Left ventricle myocardium inferior (tissue), 1 donor: ENCODE measurements at regions not wholly inside any gene's neighbourhood (a gene's known extent, or its start where the extent isn't known, plus 50 kb on each side); places are given as distances from the start of the nearest gene placed in this dataset.

Experiments used
- DNase-seq: peaks from one replicate; pipeline ENCODE4 v3.0.0-alpha.2; 2020
- H3K27ac ChIP-seq: fragments of 200-600 bp; replicated peaks from 2 replicates; pipeline ENCODE4 v1.8.0; 2021
- H3K27me3 ChIP-seq: fragments of 200-600 bp; 2 replicates; pipeline ENCODE4 v1.8.0; 2021; ENCODE audit warnings: low read depth
- H3K36me3 ChIP-seq: fragments of 200-600 bp; 2 replicates; pipeline ENCODE4 v1.8.0; 2021
- H3K4me1 ChIP-seq: fragments of 200-600 bp; 2 replicates; pipeline ENCODE4 v1.8.0; 2021
- H3K4me3 ChIP-seq: fragments of 200-600 bp; 2 replicates; pipeline ENCODE4 v1.8.0; 2021; ENCODE audit warnings: mild to moderate bottlenecking, moderate library complexity
- H3K9me3 ChIP-seq: fragments of 200-600 bp; replicated peaks from 2 replicates; pipeline ENCODE4 v1.8.0; 2021
- intact Hi-C: fragments of 100-400 bp; cut with micrococcal nuclease; formaldehyde crosslinking; loops from one replicate; pipeline ENCODE4 v1.11.0; 2022
- TF ChIP-seq, protein P1 (sequence below): fragments of 200-600 bp; IDR thresholded peaks from 2 replicates; pipeline ENCODE4 v1.8.0; 2021; ENCODE audit warnings: antibody characterized with exemption, mild to moderate bottlenecking, borderline replicate concordance
- donor health status: DM: no; HTN: yes; CAD: no; lungs with severe emphysema.

DNA sequence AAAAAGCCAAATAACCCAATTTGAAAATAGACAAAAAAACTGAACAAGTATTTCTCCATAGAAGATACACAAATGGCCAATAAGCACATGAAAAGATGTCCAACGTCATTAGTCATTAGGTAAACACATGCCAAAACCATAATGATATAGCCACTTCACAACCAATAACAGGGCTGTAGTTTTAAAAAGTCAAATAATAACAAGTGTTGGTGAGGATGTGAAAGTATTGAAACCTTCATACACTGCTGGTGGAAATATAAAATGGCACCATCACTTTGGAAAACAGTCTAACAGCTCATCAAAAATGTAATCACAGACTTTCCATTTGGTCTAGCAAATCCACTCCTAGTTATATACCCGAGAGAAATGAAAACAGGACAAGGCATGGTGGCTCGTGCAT, 144.2 kb upstream of the CYP1B1 start:
- DNase-seq = no peak
- TF ChIP-seq, protein P1, sequence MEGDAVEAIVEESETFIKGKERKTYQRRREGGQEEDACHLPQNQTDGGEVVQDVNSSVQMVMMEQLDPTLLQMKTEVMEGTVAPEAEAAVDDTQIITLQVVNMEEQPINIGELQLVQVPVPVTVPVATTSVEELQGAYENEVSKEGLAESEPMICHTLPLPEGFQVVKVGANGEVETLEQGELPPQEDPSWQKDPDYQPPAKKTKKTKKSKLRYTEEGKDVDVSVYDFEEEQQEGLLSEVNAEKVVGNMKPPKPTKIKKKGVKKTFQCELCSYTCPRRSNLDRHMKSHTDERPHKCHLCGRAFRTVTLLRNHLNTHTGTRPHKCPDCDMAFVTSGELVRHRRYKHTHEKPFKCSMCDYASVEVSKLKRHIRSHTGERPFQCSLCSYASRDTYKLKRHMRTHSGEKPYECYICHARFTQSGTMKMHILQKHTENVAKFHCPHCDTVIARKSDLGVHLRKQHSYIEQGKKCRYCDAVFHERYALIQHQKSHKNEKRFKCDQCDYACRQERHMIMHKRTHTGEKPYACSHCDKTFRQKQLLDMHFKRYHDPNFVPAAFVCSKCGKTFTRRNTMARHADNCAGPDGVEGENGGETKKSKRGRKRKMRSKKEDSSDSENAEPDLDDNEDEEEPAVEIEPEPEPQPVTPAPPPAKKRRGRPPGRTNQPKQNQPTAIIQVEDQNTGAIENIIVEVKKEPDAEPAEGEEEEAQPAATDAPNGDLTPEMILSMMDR = no peak
- Histone ChIP-seq H3K9me3 (no peaks in the 10 kb centered on the region), H3K36me3 (no peaks in the 10 kb centered on the region), H3K27ac (no peak overlapping the region), H3K4me3 (no peak overlapping the region), H3K4me1 (peaks cover 6% of the 10 kb centered on the region), H3K27me3 (peaks cover 15% of the 10 kb centered on the region)
- intact Hi-C loops = no loop called here

DNA sequence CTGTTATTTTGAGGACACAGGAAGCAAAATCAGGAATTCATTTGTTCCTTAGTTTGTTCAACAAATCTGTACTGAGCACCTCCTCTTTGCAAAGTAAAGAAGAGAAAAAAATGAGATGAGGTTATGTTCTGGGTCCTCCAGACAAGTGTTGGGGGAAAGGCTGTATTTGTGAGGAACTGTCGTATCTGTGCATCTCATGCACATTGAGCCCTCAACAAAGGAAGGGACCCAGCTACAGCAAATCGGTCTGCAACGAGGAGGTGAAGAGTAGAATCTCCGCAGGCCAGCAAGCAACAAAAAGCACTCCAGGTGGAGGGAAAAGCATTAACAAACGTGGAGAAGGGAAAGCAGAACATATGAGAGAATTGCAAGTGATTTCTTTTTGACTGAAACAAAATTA, 143.0 kb upstream of the CYP1B1 start:
- peaks cover 6% of the 10 kb centered on the region for H3K4me1 ChIP-seq
- TF ChIP-seq, protein P1 = no peak
- peaks cover 6% of the 10 kb centered on the region for H3K27me3 ChIP-seq
- H3K27ac ChIP-seq = no peak overlapping the region
- H3K9me3 ChIP-seq = no peaks in the 10 kb centered on the region
- DNase-seq = no peak
- no peaks in the 10 kb centered on the region for H3K36me3 ChIP-seq
- intact Hi-C loops = no loop called here
- H3K4me3 ChIP-seq = no peak overlapping the region

DNA sequence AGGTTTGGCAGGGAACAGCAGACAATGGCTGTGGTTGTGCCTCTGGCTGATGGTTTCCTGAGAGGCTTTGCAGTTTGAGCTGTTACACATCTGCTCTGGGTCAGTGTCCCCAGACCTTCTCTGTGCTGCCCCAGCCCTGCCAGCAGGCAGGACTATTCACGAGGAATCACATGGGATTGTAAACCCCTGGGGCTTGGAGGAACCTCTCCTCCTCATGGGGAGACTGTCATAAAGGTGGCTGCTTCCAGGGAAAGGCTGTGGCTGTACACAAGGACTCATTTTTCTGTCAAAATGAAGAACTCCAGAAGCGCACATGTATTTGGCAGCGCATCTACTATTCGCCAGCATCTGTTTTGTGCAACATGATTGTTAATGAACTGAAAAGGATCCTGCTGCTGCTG, 142.6 kb upstream of the CYP1B1 start:
- H3K4me1 ChIP-seq = peaks cover 6% of the 10 kb centered on the region
- intact Hi-C loops = no loop called here
- H3K9me3 ChIP-seq = no peaks in the 10 kb centered on the region
- peak overlapping the region; percentile 28 for H3K27ac ChIP-seq
- H3K27me3 ChIP-seq = peaks cover 6% of the 10 kb centered on the region
- no peak overlapping the region for H3K4me3 ChIP-seq
- TF ChIP-seq, protein P1 = no peak
- no peaks in the 10 kb centered on the region for H3K36me3 ChIP-seq
- DNase-seq = no peak

DNA sequence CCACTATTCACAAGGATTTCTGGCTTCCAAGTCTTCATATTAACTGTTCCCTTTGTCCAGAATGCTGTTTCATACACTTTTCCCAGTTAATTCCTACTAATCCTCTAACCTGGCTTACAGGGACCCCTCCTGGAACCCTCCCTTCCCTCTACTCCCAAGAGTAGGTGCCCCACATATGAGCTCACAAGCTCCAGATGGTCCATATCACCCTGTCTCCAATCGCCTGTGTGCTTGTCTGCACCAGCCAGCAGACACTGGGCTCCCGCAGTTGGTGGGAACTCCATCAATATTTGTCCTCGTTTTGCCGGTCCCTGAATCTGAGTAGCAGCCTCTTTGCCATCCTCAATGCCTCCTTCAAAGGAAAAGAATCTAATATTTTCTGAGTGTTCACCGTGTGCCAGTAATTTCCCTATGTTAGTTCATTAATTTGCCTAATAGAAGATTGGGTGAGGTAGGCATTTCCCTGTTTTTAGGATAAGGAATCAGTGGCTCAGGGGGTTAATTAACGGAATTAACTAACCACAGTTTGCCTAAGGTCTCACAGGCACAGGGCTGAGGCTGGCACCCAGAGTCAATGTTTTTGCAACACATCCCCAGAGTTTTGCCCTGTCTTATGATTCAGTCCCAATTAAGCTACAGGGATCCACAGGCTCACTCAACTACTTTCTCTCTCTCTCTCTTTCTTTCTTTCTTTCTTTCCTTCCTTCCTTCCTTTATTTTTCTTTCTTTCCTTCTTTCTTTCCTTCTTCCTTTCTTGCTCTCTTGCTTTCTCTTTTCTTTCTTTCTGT, 141.6 kb upstream of the CYP1B1 start:
- no peak for DNase-seq
- peak overlapping the region; percentile 28 for H3K27ac ChIP-seq
- TF ChIP-seq, protein P1 = no peak
- H3K4me3 ChIP-seq = no peak overlapping the region
- intact Hi-C loops = no loop called here
- H3K4me1 ChIP-seq = peaks cover 6% of the 10 kb centered on the region
- peaks cover 3% of the 10 kb centered on the region for H3K9me3 ChIP-seq
- H3K27me3 ChIP-seq = peaks cover 6% of the 10 kb centered on the region
- no peaks in the 10 kb centered on the region for H3K36me3 ChIP-seq

DNA sequence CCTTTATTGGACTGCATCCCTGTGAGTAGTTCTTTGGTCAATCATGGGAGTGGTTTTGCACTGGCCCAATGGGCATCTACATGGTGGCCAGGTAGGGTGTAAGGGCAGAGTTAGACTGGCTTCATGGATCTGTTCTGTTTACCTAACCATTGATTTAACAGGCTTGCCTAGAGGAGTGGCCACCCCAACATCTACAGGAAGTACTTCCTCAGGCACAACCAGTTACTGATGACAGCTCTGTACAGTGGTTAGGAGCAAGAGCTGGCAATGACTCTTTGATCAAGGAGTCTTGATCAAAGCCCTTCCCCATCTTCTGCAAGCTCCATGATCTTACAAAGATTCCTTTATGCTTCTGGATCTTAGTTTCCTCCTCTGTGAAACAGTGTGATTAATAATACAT, 140.9 kb upstream of the CYP1B1 start:
- Histone ChIP-seq H3K9me3 (peaks cover 10% of the 10 kb centered on the region), H3K4me3 (no peak overlapping the region), H3K27ac (no peak overlapping the region), H3K36me3 (no peaks in the 10 kb centered on the region), H3K27me3 (peaks cover 6% of the 10 kb centered on the region), H3K4me1 (peaks cover 6% of the 10 kb centered on the region)
- intact Hi-C loops = no loop called here
- DNase-seq = no peak
- TF ChIP-seq, protein P1 = no peak
